WERI-Rb-1 (cell line): ENCODE measurements at regions not wholly inside any gene's neighbourhood (a gene's known extent, or its start where the extent isn't known, plus 50 kb on each side); places are given as distances from the start of the nearest gene placed in this dataset.

Experiments
- DNase-seq: peaks from one replicate; pipeline ENCODE4 v3.0.0-alpha.2; 2020
- H3K27ac ChIP-seq: fragments of 250-450 bp; sonication (Bioruptor Pico); 2 replicates; pipeline ENCODE4 v1.5.1; 2020; ENCODE audit warnings: mild to moderate bottlenecking, moderate library complexity
- H3K27me3 ChIP-seq: fragments of 250-450 bp; sonication (Bioruptor Pico); 2 replicates; pipeline ENCODE4 v1.5.1; 2021; ENCODE audit warnings: mild to moderate bottlenecking, low read depth, moderate library complexity; ENCODE audit not compliant: insufficient read depth, severe bottlenecking
- H3K36me3 ChIP-seq: fragments of 250-450 bp; sonication (Bioruptor Pico); 2 replicates; pipeline ENCODE4 v1.5.1; 2020; ENCODE audit warnings: mild to moderate bottlenecking, moderate library complexity
- H3K4me3 ChIP-seq: 2 replicates; pipeline ENCODE4 v1.5.1; 2011; ENCODE audit warnings: low read depth, mild to moderate bottlenecking, control low read depth, low read length
- H3K9me3 ChIP-seq: fragments of 250-450 bp; sonication (Bioruptor Pico); 2 replicates; pipeline ENCODE4 v1.5.1; 2021; ENCODE audit warnings: mild to moderate bottlenecking, moderate library complexity; ENCODE audit not compliant: severe bottlenecking
- CTCF ChIP-seq: IDR thresholded peaks from 2 replicates; pipeline ENCODE4 v1.5.1; 2011; ENCODE audit warnings: low read depth, mild to moderate bottlenecking, control low read depth, inconsistent platforms, low read length

- DNase-seq: no peak
- no peaks in the 10 kb centered on the region for H3K36me3 ChIP-seq
- TF ChIP-seq CTCF: no peak
- no peak overlapping the region for H3K4me3 ChIP-seq
- H3K9me3 ChIP-seq: no peaks in the 10 kb centered on the region
- H3K27me3 ChIP-seq: no peaks in the 10 kb centered on the region
- no peak overlapping the region for H3K27ac ChIP-seq
These were observed 152.7 kb downstream of the CHRM3 start for GRCh38 chr1:239539051-239539450.

DNA sequence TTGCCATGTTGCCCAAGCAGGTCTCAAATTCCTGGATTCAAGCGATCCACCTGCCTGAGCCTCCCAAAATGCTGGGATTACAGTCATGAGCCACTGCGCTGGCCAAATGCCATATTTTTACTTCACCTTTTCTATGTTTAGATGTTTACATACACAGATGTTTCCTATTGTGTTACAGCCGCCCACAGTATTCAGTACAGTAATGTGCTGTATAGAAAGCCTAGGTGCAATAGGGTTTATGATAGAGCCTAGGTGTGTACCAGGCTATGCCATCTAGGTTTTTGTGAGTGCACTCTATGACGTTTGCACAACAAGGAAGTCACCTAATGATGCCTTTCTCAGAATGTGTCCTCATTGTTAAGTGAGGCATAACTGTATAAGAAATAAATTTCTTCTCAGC is 153.4 kb downstream of the CHRM3 start:
- Histone ChIP-seq H3K9me3 (no peaks in the 10 kb centered on the region), H3K4me3 (no peak overlapping the region), H3K36me3 (no peaks in the 10 kb centered on the region), H3K27ac (no peak overlapping the region), H3K27me3 (no peaks in the 10 kb centered on the region)
- no peak for DNase-seq
- no peak for TF ChIP-seq CTCF

DNA sequence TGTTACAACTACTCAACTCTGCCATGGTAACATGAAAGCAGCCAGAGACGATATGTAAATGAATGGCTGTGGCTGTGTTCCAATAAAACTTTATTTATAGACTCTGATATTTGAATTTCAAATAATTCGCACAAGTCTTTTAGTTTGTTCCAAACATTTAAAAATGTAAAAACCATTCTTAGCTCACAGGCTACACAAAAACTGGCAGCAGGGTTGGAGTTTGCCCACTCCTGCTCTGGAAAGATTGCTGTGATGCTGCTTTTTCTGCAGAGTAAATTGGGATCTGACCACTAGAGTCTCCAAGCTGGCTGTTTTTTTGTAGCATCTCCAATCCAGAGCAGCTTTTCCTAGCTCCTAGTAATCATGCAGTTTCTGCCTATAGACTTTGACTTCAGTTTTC is 157.5 kb downstream of the CHRM3 start:
- Histone ChIP-seq H3K36me3 (no peaks in the 10 kb centered on the region), H3K4me3 (no peak overlapping the region), H3K27ac (no peak overlapping the region), H3K9me3 (no peaks in the 10 kb centered on the region), H3K27me3 (no peaks in the 10 kb centered on the region)
- TF ChIP-seq CTCF: no peak
- no peak for DNase-seq

- Histone ChIP-seq H3K36me3 (no peaks in the 10 kb centered on the region), H3K4me3 (no peak overlapping the region), H3K9me3 (no peaks in the 10 kb centered on the region), H3K27me3 (no peaks in the 10 kb centered on the region), H3K27ac (no peak overlapping the region)
- DNase-seq: no peak
- TF ChIP-seq CTCF: no peak
These were observed 159.1 kb downstream of the CHRM3 start for GRCh38 chr1:239545466-239545865.

- no peaks in the 10 kb centered on the region for H3K9me3 ChIP-seq
- no peaks in the 10 kb centered on the region for H3K36me3 ChIP-seq
- no peak overlapping the region for H3K27ac ChIP-seq
- H3K4me3 ChIP-seq: no peak overlapping the region
- TF ChIP-seq CTCF: no peak
- DNase-seq: no peak
- no peaks in the 10 kb centered on the region for H3K27me3 ChIP-seq
These were observed 161.6 kb downstream of the CHRM3 start for GRCh38 chr1:239547987-239548386.

- H3K27ac ChIP-seq: no peak overlapping the region
- H3K27me3 ChIP-seq: no peaks in the 10 kb centered on the region
- no peak for DNase-seq
- TF ChIP-seq CTCF: no peak
- no peaks in the 10 kb centered on the region for H3K36me3 ChIP-seq
- no peak overlapping the region for H3K4me3 ChIP-seq
- H3K9me3 ChIP-seq: no peaks in the 10 kb centered on the region
These were observed 163.8 kb downstream of the CHRM3 start for GRCh38 chr1:239550178-239550577.
